Esophagus squamous epithelium (tissue), 4 donors: ENCODE measurements at regions not wholly inside any gene's neighbourhood (a gene's known extent, or its start where the extent isn't known, plus 50 kb on each side); places are given as distances from the start of the nearest gene placed in this dataset.

ENCODE experiments used
- CTCF ChIP-seq, 6 experiments: fragments of 450-650 bp in 4 of 6; fragments of 200-600 bp in 2 of 6; sonication (generic) in 2 of 6; IDR thresholded peaks; one replicate each; pipeline ENCODE4 v1.5.1; 2016 to 2019; ENCODE audit warnings: antibody characterized with exemption in 6 of 6, mild to moderate bottlenecking in 4 of 6, moderate library complexity in 4 of 6
- POLR2A ChIP-seq, 4 donors: fragments of 450-650 bp; IDR thresholded peaks; one replicate each; pipeline ENCODE4 v1.6.1; 2017; ENCODE audit warnings: antibody characterized with exemption in 4 of 4, mild to moderate bottlenecking in 4 of 4, moderate library complexity in 3 of 4

GRCh38 chr6:4670824-4671409, 105.3 kb upstream of the CDYL start:
- TF ChIP-seq CTCF (IDR thresholded peaks at IDR 0.05) (no peak), POLR2A (IDR thresholded peaks at IDR 0.05) (no peak)
